Body of pancreas (tissue), 4 donors: ENCODE measurements at regions not wholly inside any gene's neighbourhood (a gene's known extent, or its start where the extent isn't known, plus 50 kb on each side); places are given as distances from the start of the nearest gene placed in this dataset.

Experiments
- ATAC-seq: fragments of 150-250 bp; one replicate; pipeline ENCODE4 v1.9.1; 2016
- DNase-seq, 4 donors: peaks; one replicate each; pipeline ENCODE4 v3.0.0-alpha.2; 2019
- H3K27ac ChIP-seq, 4 donors: fragments of 200-600 bp; sonication (generic); 1 replicate in 3 of 4; 2 replicates in 1 of 4; pipeline versions ENCODE4 v1.5.1 to v1.6.1; 2016 to 2019; ENCODE audit warnings: mild to moderate bottlenecking in 1 of 4, mixed read lengths in 1 of 4, moderate library complexity in 1 of 4
- H3K27me3 ChIP-seq, 2 donors: fragments of 200-600 bp; sonication (generic); one replicate each; pipeline ENCODE4 v1.6.0; 2016; ENCODE audit warnings: mild to moderate bottlenecking in 1 of 2
- H3K36me3 ChIP-seq, 2 donors: fragments of 200-600 bp; sonication (generic); replicated peaks in 1 of 2; 2 replicates each; pipeline ENCODE4 v1.5.1; 2016; ENCODE audit warnings: low read depth in 2 of 2; ENCODE audit not compliant: insufficient read depth in 1 of 2
- H3K4me1 ChIP-seq: fragments of 200-600 bp; sonication (generic); one replicate; pipeline ENCODE4 v1.6.0; 2016
- H3K4me3 ChIP-seq, 2 donors: fragments of 200-600 bp; sonication (generic); 1 replicate in 1 of 2; 2 replicates in 1 of 2; pipeline ENCODE4 v1.5.1; 2016 to 2019
- H3K9me3 ChIP-seq, 3 donors: fragments of 200-600 bp; sonication (generic); 1 replicate in 2 of 3; 2 replicates in 1 of 3; pipeline ENCODE4 v1.5.1; 2016
- POLR2A ChIP-seq, 3 donors: fragments of 450-650 bp; IDR thresholded peaks; one replicate each; pipeline ENCODE4 v1.6.1; 2016; ENCODE audit warnings: antibody characterized with exemption in 3 of 3, mild to moderate bottlenecking in 2 of 3
- WGBS, 2 donors: methylation state at CpG; one replicate each; pipeline ENCODE4 v1.1.5; 2017; 5-methylcytosine and 5-hydroxymethylcytosine counted together
- intact Hi-C: fragments of 100-400 bp; cut with DNase I; formaldehyde crosslinking; loops from one replicate; pipeline ENCODE4 v1.15.1; 2023
- TF ChIP-seq, protein P1 (sequence below), 7 experiments: fragments of 450-650 bp in 4 of 7; fragments of 200-600 bp in 3 of 7; sonication (generic) in 3 of 7; IDR thresholded peaks; one replicate each; pipeline ENCODE4 v1.5.1; 2016 to 2019; ENCODE audit warnings: antibody characterized with exemption in 7 of 7

DNA sequence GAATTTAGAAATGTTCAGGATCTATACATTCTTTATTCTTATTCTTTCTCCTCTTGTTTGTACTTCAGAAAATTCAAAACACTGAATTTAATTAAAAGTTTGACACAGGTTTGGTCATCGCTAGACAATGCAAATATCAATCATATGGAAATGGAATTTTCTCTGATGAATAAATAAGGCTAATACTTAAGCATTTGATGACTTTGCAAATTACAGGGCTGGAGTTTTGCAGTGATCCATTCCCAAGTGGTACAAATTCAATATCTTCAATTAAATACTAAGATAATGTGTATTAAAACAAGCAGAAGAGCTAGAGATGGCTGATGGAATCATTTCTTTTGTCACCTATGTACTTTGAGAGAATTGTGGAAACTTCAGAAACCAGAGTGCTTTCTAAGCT lies 439.6 kb downstream of the DYNC2H1 start:
- H3K27ac ChIP-seq, result no peak overlapping the region
- no peak overlapping the region for H3K4me3 ChIP-seq
- intact Hi-C loops, result no loop called here
- no peak for TF ChIP-seq POLR2A (IDR thresholded peaks at IDR 0.05)
- TF ChIP-seq, protein P1, sequence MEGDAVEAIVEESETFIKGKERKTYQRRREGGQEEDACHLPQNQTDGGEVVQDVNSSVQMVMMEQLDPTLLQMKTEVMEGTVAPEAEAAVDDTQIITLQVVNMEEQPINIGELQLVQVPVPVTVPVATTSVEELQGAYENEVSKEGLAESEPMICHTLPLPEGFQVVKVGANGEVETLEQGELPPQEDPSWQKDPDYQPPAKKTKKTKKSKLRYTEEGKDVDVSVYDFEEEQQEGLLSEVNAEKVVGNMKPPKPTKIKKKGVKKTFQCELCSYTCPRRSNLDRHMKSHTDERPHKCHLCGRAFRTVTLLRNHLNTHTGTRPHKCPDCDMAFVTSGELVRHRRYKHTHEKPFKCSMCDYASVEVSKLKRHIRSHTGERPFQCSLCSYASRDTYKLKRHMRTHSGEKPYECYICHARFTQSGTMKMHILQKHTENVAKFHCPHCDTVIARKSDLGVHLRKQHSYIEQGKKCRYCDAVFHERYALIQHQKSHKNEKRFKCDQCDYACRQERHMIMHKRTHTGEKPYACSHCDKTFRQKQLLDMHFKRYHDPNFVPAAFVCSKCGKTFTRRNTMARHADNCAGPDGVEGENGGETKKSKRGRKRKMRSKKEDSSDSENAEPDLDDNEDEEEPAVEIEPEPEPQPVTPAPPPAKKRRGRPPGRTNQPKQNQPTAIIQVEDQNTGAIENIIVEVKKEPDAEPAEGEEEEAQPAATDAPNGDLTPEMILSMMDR (IDR thresholded peaks at IDR 0.05), result no peak
- no peaks in the 10 kb centered on the region for H3K4me1 ChIP-seq
- DNase-seq (no peak), ATAC-seq (no peak)
- no peaks in the 10 kb centered on the region for H3K36me3 ChIP-seq
- no peaks in the 10 kb centered on the region for H3K9me3 ChIP-seq
- H3K27me3 ChIP-seq, result no peaks in the 10 kb centered on the region
- WGBS, 2 donors, result 93 to 94% methylated on average over 1 of the region's 1 CpG

DNA sequence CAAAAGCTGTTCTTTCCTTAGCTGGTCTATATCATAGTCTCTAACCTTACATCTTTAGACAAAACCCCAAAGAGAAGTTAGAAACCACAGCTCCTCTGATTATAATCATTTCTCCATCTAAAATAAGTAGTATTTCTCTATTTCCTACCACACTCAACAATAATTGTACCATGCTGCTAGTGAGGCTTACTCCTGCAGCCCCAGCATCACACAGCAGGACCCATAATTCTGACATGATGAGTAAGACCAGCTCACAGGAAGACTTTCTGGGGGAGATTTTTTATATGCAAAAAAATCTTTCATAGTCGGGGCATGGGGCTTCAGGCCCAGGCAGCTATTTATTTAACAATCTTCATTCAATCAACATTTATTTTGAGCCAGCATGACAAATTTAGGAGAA lies 441.6 kb downstream of the DYNC2H1 start:
- no peaks in the 10 kb centered on the region for H3K4me1 ChIP-seq
- H3K36me3 ChIP-seq, result no peaks in the 10 kb centered on the region
- ATAC-seq (no peak), DNase-seq (no peak)
- 67 to 74% methylated on average over 1 of the region's 1 CpG for WGBS, 2 donors
- H3K27me3 ChIP-seq, result no peaks in the 10 kb centered on the region
- H3K9me3 ChIP-seq, result no peaks in the 10 kb centered on the region
- intact Hi-C loops, result no loop called here
- no peak overlapping the region for H3K4me3 ChIP-seq
- H3K27ac ChIP-seq, result no peak overlapping the region
- no peak for TF ChIP-seq POLR2A (IDR thresholded peaks at IDR 0.05)
- TF ChIP-seq, protein P1 (IDR thresholded peaks at IDR 0.05), result no peak

DNA sequence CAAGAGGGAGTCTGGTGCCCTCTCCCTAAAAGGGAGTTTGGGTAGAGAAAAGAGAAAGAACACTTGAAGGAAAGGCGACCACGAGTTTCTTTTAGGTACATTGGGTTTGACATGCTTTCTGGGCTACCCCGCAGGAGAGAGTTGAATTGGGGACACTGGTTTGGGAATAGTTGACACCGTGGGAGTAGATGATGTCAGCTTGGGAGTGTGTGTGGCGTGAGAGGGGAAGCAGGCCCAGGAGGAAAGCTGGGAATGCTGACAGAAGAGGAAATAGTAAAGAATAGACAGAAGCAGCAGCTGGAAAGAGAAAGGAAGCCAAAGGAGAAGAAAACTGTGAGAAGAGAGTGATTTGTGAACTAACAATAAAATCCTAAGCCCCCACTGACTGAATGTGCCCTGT lies 442.9 kb downstream of the DYNC2H1 start:
- Histone ChIP-seq H3K36me3 (no peaks in the 10 kb centered on the region), H3K4me3 (no peak overlapping the region), H3K4me1 (no peaks in the 10 kb centered on the region), H3K27ac (no peak overlapping the region), H3K9me3 (no peaks in the 10 kb centered on the region), H3K27me3 (no peaks in the 10 kb centered on the region)
- no peak for DNase-seq
- no peak for ATAC-seq
- TF ChIP-seq, protein P1 (IDR thresholded peaks at IDR 0.05), result no peak
- no peak for TF ChIP-seq POLR2A (IDR thresholded peaks at IDR 0.05)
- intact Hi-C loops, result no loop called here
- 76 to 78% methylated on average over 5 of the region's 5 CpGs for whole genome bisulfite sequencing, 2 donors

DNA sequence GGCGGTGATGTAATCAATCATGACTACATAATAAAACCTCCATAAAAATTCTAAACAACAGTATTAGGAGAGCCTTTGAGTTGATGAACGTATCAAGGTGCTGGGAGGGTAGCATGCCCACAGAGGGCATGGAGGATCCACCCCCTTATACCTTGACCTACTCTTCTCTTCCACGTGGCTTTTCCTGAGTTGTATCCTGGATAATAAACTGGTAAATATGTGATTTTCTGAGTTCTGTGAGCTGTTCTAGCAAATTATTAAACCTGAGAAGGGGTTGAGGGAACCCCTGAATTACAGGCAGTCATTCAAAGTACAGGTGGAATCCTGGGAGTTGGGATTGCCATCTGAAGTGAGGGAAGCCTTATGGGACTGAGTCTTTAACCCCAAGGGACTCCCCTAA lies 446.9 kb downstream of the DYNC2H1 start:
- Histone ChIP-seq H3K4me1 (no peaks in the 10 kb centered on the region), H3K27me3 (no peaks in the 10 kb centered on the region), H3K4me3 (no peak overlapping the region), H3K36me3 (no peaks in the 10 kb centered on the region), H3K27ac (no peak overlapping the region), H3K9me3 (no peaks in the 10 kb centered on the region)
- TF ChIP-seq, protein P1 (IDR thresholded peaks at IDR 0.05), result no peak
- TF ChIP-seq POLR2A (IDR thresholded peaks at IDR 0.05), result no peak
- intact Hi-C loops, result no loop called here
- ATAC-seq (no peak), DNase-seq (no peak)
- WGBS, 2 donors, result 54 to 56% methylated on average over 3 of the region's 3 CpGs

DNA sequence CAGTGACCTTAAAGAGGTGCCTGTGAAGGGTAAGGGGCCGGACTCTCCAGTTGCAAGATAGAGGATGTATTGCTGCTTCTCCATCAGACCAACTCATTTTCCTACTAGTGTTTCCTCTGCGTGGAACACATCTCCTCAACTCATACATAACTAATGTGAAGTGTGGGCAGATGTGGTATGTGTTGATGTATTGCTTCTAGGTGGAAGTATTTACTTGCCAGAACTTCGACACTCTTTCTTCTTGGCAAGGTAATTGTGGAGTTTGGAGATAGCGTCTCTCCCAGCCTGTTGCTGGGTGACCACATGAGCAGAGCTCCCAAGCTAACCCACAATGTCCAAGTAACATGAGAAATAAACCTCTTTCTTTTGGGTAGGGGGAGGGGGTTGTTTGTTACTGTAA lies 456.9 kb downstream of the DYNC2H1 start:
- ATAC-seq (no peak), DNase-seq (no peak)
- whole genome bisulfite sequencing, 2 donors, result 53 to 57% methylated on average over 4 of the region's 4 CpGs
- TF ChIP-seq, protein P1 (IDR thresholded peaks at IDR 0.05), result no peak
- no peak for TF ChIP-seq POLR2A (IDR thresholded peaks at IDR 0.05)
- no peaks in the 10 kb centered on the region for H3K9me3 ChIP-seq
- no peak overlapping the region for H3K27ac ChIP-seq
- no peak overlapping the region for H3K4me3 ChIP-seq
- no peaks in the 10 kb centered on the region for H3K4me1 ChIP-seq
- H3K36me3 ChIP-seq, result no peaks in the 10 kb centered on the region
- peaks cover 0 to 4% of the 10 kb centered on the region in 2 donors for H3K27me3 ChIP-seq
- intact Hi-C loops, result no loop called here
